ENCODE measurements at regions not wholly inside any gene's neighbourhood (a gene's known extent, or its start where the extent isn't known, plus 50 kb on each side); places are given as distances from the start of the nearest gene placed in this dataset.

DNA sequence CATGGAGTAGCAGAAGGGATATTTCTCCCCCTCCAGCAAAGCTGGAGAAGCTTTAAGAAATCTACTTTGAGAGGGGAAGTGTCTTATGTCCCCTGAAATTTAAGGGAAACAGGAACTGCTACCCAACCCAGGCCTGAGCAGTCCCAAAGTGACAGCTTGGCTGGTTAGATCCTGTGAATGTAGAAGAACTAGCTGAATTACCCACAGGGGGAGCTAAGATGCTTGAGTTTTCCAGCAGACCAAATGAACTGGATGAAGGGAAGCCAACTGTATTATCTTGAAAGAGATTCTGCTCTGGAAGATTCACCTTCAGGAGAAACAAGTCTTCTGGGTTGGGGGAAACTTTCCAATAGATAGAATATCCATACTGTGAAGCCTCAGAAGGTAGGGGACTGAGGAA lies 303.3 kb upstream of the MMS22L start:
- peak; percentile 36 for DNase-seq (ENCODE audit: low read depth)

DNA sequence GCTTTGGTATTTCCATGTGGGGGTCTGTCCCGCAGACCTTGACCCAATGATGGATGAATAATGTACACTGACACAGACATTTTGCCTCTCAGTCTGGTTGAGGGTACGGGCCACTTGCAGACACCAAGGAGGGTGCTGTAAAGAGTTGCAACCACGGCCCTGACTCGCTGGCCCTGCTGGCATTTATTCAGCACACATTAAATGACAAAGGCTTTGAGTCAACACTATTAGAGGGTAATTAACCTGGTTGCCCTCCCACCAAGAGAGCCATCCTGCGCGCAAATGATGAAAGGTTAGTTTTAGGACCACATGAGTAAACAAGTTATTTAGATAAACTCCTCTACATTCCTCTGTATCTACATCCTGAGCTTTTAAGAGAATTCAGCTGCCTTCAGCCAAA lies 308.9 kb upstream of the MMS22L start:
- no peak for DNase-seq (ENCODE audit: low read depth)

DNA sequence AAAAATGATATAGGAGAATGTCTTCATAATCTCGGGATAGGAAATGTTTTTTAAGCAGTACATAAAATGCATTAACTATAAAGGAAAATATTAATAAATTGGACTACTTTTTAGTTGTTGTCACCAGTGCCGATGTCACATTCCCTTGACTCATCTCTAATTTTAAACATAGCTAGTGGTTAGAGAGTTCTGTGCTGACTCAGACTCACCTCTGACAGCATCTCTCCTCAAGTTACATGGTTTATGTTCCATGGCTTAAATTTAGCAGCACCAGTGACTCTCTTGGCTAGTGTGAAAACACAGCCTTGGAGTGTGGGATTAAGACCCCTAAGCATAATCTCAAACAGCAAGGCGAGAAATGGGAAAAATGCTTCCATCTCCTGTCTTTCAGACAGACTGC lies 311.8 kb upstream of the MMS22L start:
- DNase-seq (ENCODE audit: low read depth) = peak; percentile 57

DNA sequence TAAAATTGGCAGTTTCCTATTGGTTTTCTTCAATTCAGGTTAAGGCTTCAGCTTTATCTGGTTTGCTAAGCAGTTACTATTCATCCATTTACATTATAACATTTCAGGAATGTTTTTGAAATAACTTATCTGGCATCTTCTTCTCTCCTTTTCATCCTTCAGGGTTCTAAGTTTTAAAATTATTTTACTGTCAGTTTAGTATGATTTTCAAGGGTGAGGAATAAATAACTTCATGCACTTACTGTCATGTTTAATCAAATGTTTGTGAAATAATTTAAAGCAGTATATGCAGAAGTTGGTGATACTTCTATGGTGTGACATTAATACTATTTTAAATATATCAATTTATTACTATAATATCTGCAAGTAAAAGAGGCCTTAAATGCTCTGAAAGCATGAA lies 338.1 kb upstream of the MMS22L start:
- no peak for DNase-seq (ENCODE audit: low read depth)

DNA sequence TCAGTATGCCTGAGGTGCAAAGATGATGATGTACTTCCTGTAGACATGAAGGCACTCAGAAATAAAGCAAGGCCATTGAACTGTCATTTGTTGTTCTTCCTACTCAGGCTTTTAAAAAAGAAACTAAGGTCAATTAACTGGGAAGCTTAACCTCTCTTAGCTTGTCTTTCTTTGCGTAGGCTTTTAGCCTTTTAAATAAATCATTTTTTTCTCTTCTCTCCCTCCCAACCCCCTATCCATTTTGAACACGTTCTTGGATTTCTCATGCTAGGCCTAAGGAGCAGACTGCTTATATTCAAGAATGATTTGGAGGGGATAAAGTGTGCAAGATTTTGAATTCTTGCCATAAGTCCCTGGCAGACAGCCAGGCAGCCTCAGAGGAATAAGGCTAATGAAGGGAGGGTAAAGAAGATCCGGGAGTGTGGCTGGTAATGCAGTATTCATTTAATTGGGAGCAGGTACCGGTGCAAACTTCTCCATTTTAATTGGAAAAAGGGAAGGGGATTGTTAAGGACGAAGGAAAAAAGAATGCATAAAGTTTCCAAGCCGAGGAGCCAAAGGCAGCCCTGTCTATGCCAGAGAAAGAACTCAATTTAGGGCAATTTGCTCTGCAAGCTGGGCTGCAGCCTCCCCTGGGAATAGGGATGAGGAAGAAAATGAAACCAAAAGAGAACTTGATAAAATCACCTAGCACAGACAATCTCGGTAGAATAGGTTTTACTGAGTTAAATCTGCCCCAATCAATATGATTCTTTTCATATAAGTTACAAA lies 343.8 kb upstream of the MMS22L start:
- DNase-seq (ENCODE audit: low read depth) = peak; percentile 30

DNA sequence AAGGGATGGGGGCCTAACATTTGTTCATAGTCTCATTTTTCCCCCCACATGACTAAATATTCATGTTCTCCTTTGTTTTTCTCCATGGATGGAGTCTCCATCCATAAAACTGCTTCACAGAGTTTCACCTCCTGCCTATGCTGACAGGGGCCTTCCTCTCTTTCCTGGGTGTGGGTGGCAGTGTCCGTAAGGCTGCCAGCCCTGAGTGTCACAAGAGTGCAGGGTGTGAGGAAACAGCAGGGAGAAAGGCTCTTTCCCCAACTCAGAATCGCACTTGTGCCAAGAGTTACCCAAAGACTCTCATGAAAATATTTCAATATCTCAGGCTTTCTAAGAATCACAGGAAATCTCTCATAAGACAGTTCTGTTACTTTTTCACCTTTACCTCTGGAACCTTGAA lies 346.2 kb upstream of the MMS22L start:
- no peak for DNase-seq (ENCODE audit: low read depth)

DNA sequence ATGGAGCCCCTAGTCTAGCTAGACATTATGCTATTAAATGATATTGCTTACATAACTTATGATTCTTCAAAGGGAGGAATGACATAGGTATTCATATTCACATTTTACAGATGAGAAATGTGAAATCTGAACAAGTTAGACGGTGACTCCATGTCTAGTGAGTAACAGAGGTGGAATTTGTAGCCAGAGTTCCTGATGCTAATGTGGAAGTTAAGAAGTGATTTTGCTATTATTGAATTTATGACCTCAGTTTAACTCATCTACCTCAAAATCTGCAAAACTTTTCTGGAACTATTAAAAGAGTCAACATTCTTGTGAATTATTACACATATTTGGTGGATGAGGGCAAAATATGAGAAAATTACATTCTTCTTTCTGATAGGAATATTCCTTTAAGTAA lies 347.6 kb upstream of the MMS22L start:
- peak; percentile 74 for DNase-seq (ENCODE audit: low read depth)

DNA sequence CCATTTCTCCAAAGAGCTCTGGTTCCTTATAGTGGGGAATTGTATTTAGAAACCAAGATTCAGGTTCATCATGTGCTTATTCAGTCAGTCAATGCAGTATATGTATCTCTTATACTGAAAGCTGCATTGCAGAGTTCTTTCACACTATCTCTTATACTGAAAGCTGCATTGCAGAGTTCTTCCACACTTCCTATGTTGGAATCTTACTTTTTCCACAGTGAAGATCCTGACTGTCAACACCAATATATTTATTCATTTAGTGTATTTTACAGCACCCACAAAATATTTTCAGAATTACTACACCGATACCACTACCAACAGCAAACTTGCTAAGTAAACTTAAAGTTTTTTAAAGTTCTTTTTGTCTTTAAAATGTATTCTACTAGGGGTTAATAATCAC lies 349.3 kb upstream of the MMS22L start:
- no peak for DNase-seq (ENCODE audit: low read depth)

DNA sequence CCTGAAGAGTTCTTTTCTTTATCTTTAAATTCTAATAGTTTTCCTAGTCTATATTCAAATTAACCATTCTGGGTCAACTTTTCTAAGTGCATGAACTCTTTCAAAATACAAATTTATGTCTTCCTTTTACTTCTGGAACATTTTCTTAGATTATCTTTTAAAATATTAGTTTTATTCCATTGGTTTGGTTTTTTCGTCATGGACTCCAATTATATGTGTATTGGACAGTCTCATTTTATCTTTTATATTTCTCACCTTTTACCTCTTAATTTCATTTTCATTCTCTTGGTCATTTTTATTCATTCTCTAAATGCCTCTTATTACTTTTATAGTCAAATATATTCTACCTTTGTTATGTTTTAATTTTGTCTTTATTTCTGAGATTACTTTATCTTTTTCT lies 356.7 kb upstream of the MMS22L start:
- DNase-seq (ENCODE audit: low read depth) = no peak

DNA sequence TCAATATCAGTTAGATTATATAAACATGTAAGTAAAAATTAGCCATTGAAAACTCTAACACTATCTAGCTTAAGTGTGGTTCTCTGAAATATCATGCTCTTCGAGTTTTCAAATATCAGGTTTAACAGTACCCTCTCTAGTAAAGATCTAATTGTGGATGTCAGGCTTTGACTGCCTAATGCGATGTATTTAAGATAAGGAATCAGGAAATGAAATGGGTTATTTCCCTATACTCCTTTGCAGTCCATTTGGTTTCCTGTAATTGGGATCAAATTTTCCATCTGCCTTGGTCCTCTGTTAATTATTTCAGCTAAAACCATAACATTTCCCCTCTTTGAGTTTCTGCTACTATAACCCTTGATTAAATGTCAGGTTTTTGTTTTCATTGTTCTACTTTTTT lies 361.3 kb upstream of the MMS22L start:
- DNase-seq (ENCODE audit: low read depth) = no peak

DNA sequence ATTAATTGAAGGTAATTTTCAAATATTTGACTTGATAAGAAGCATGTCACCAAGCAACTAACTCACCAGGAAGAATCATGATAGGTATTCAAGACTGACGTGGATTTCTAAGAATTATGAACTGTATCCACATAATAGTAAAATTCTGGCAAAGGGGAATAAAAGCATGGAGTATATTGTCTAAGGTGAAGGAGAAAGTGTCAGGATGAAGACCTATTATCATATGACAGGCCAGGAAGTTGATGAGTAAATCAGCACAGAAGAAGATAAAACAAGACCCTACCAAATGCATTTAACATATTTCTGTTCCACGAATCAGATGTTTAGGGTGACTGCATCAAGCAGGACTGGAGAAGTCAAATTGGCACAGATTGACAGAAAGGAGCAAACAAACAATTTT lies 362.7 kb upstream of the MMS22L start:
- no peak for DNase-seq (ENCODE audit: low read depth)

DNA sequence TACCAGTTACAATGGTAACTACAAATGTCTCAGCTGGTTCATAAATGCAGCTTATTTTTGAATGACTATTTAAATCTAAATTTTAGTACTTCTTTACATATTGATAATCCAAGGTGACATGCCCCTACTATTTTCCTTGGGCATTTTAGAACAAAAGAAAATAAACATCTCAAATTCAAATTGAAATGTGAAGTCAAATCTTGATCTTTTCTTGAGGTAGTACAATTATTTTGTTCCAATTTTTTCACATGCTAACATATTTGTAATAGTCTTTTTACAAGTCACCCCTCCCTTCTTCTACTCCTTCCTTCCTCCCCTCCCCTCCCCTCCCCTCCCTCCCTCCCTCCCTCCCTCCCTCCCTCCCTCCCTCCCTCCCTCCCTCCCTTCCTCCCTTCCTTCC lies 370.1 kb upstream of the MMS22L start:
- no peak for DNase-seq (ENCODE audit: low read depth)

DNA sequence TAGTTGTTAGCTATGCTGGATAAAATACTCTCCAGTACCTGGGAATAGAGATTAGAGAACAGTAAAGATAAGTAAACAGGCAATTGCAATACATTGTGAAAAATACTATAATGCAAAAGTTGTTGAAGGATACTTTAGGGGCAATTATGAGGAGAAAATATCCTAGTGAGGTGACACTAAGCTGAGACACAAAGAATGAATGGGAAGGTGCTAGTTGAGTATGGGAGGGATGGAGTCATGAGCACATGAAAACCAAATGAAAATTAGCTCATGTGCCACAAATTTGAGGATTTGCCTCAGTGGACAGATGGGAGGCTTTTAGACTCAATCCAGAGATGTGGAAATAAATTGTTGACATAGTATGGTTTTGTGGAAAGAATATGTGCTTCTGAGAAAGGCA lies 370.5 kb upstream of the MMS22L start:
- DNase-seq (ENCODE audit: low read depth) = no peak

DNA sequence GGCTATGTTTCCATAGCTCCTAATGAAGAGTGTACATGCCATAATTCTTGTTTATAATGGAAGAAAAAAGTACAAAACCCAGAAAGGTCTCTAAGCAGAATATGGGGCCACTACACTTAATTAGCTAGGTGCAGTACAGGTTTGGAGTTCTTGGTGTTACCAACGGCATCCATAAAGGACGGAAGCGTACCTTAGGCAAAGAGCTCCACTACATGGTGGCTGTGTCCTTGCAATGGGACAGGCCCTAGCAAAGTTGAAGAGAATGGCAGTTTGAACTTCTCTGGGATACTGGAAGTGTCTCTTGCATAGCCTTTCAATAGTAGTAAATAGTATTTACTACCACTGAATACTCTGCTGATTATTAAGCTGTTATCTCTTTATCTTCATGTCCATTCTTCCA lies 371.7 kb upstream of the MMS22L start:
- no peak for DNase-seq (ENCODE audit: low read depth)

DNA sequence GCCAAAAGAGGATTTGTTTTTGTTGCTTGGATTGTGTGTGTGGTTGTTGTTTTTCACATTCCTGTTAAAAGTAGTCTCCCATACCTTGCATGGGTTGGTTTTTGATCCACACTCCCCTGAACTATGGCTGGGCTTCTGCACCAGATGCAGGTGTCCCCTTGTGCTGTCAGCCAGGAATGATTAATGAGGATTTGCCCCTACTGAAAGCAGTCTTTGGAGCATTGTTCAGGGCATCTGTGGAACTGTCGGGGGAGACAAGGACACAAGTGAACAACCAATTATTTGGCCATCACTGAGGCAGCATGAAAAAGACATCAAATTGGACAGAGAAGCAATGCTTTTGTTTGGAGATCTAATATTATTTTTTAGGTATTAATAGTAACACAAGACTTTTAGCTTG lies 373.2 kb upstream of the MMS22L start:
- DNase-seq (ENCODE audit: low read depth) = no peak

DNA sequence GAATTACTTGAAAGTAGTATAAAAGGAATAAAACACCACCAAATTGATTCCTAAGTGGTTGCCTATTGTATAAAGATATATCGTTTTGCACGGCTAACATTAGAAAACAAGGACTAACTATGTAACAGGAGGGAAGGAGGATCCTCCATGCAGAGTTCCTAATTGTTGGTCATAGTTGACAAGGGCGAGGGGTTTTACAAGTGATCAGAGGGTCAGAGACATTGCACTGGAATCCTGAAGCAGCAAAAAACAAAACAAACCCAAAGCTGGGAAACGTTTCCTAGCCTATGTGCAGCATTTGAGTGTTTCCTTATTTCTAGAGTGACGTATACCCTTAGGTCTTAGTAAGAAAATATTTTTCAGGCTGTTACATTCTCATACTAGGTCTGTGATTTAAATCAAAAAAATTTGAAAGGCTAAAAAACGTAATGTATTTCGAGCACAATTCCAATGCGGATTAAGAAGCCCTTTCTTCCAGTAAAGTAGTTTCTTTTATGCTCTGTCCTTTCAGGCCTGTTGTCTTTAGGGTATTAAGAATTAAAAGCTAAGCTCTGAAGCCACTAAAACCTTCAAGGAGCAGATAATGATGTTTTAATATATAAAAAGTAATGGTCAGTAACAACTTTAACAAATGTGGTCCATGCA lies 373.8 kb upstream of the MMS22L start:
- DNase-seq (ENCODE audit: low read depth) = no peak

DNA sequence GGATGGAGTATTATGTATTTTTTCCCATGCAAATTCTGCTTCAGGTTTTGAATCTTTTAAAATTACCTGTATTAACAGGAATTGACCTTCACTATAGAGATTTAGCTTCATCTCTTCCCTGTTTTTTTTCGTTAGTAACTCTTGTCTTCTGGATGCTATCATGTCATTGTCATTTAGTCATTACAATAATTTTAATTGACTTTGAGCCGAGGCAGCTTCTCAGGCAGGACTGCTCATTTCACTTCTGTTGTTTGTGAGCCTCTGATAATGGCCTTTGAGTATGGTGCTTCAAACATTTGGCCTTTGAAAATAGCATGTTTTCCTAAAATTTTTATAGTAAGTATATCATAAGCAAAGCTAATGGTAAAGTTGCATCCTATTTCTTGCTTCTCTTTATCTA lies 375.1 kb upstream of the MMS22L start:
- no peak for DNase-seq (ENCODE audit: low read depth)

DNA sequence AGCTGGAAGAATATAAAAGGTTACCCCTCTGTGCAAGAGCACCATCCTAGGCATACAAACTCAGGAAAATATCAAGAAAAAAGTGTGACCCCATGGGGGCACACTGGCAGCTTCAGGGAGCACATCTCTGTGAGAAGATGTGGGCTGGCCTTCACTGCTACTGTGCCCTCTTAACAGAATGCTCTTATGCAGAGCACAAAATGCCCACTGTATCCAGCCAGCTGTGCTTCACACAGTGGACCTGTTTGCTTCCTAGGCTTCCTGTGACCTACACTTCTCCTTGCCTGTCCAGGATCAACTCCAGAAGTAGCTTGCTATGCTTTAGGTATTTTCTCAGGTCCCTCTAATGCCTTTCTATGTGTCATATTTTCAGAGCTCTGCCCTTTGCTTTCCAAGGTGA lies 380.2 kb upstream of the MMS22L start:
- DNase-seq (ENCODE audit: low read depth) = no peak

DNA sequence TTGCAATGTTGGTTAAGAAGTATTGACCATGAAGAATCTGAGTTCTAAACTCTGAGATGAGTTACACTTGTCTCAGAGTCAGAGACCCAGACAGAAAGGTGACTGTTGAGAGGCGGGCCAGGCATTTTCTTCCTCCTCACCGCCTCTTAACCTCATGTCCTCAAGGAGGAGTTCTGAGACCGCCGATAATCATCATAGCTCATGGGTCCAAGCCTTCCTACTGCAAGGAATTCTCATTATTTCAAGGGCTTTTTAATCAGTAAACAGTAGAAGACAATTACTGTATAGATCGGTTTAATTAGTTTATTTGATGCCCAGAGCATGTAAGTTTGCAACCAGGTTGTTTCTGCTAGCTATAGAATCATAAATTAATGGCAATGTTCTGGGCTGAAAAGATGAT lies 382.4 kb upstream of the MMS22L start:
- no peak for DNase-seq (ENCODE audit: low read depth)

DNA sequence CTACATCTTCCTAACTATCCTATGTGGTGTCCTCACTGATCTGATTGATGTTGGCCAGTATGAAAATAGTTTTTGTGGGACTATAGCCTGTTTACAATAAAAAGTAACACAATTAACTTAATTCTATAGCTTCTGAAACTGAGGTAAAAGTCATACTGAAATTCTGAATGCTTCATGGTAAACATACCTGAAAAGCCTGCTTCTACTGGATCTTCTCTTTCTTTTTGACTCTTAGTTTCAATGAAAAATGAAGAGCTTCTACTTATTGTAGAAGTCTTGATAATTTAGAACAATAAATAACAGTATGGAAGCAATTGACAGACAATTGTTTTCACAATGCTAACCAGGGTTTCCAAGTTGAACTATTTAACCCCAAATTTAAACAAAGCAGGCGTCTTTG lies 383.9 kb upstream of the MMS22L start:
- DNase-seq (ENCODE audit: low read depth) = no peak

DNA sequence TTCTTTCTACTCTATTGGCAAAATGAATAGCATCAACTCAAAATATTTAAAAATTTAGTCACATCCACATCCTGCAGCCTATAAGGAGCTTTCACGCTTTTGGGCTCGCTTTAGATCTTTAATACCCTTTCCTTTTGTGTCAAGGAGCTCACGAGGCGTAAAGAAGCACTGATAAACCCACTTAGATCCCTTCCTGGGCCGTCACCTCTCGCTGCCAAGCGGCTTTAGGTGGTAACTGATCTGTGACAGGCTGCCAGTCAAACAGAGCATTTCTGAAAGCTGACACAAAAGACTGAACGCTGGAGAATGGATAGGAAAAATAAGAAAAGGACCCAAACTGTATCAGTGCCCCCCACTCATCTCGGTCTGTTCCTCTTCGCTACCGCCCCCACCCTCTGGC lies 385.7 kb upstream of the MMS22L start:
- peak; percentile 7 for DNase-seq (ENCODE audit: low read depth)

DNA sequence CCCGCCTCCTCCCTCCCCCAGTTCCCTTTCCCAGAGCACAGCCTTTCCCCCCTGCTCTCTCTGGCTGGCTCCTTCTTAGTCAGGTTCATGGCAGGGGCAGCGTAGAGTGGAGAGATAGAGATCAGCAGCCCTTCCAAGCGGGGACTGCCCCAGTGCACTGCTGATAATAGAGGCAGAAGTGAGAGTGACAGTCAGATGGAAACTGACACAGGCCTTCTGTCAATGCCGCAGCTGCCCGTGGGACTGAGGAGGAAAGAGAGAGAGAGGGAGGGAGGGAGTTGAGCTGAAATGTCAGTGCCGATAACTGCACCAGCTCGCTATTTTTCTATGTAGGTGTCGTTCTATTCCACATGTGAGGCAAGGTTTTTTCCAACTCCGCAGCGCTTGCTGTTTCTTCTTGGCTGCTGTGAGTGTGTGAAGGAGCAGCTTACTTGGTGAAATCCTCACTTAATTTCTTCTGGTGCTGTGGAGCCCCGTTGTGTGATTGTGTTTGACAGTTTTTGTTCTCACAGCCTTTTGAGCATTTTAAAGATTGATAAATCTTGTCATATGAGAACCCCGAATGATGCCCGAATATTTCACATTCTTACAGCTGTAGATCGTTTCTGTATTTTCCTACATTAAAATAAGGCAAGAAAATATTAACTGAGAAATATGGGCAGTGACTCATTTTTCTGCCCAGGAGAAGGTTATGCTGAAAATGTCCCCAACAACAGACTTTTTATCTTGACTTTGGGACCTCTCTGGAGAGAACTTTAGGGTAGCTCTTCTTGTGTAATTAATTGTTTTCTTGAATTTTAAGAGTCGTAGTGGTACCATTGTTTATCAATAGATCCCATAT lies 386.4 kb upstream of the MMS22L start:
- DNase-seq (ENCODE audit: low read depth) = peak; percentile 29

DNA sequence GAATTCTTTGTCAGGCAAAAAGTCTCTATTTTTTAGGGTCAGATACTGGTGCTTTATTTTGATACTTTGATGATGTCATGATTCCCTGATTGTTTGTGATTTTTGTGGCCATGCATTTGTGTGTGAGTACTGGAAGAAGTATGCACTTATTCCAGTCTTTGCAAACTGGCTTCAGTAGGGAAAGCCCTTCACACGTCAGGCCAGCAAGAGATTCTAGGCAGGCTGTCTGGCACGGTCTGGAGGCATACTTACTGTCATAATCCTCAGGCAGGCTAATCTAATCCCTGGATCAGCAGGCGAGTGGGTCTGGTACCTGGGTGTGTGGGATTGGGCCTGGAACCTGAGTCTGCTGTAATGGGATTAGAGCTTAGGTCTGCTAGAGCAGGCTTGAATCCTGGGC lies 391.8 kb upstream of the MMS22L start:
- peak; percentile 55 for DNase-seq (ENCODE audit: low read depth)
